HG02571 (cell line): ENCODE measurements at regions not wholly inside any gene's neighbourhood (a gene's known extent, or its start where the extent isn't known, plus 50 kb on each side); places are given as distances from the start of the nearest gene placed in this dataset.
"Not testable (repeated sequence)": the region's sequence is repeated elsewhere in the genome, so short reads cannot be mapped to it uniquely, and the experiment has no call there.

Experiments used
- ATAC-seq: cut with Tn5 transposase; IDR thresholded peaks from one replicate; pipeline ENCODE4 v1.9.1; 2021; ENCODE audit warnings: mild to moderate bottlenecking, moderate library complexity; ENCODE audit not compliant: unreplicated experiment

- no peak for ATAC-seq
Measured at GRCh38 chr5:99765011-99765410, 770.2 kb upstream of the FAM174A start.

DNA sequence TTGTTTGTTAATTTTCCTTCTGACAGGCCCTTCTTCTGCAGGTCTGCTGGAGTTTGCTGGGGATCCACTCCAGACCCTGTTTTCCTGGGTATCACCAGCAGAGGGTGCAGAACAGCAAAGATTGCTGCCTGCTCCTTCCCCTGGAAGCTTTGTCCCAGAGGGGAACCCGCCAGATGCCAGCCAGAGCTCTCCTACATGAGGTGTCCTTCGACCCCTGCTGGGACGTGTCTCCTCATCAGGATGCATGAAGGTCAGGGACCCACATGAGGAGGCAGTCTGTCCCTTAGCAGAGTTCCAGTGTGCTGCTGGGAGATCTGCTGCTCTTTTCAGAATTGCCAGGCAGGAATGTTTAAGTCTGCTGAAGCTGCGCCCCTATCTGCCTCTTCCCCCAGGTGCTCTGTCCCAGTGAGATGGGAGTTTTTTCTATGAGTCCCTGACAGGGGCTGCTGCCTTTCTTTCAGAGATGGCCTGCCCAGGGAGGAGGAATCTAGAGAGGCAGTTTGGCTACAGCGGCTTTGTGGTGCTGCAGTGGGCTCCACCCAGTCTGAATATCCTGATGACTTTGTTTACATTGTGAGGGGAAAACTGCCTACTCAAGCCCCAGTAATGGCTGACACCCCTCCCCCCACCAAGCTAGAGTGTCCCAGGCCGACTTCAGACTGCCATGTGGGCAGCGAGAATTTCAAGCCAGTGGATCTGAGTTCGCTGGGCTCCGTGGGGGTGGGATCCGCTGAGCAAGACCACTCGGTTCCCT is 772.0 kb upstream of the FAM174A start:
- no peak for ATAC-seq

GRCh38 chr5:99747342-99747741 is 787.8 kb upstream of the FAM174A start:
- ATAC-seq, result no peak

GRCh38 chr5:99733146-99733545 is 802.0 kb upstream of the FAM174A start:
- ATAC-seq, result not testable (repeated sequence)

GRCh38 chr5:99730653-99731052 is 801.8 kb upstream of the CHD1 start:
- ATAC-seq, result not testable (repeated sequence)

DNA sequence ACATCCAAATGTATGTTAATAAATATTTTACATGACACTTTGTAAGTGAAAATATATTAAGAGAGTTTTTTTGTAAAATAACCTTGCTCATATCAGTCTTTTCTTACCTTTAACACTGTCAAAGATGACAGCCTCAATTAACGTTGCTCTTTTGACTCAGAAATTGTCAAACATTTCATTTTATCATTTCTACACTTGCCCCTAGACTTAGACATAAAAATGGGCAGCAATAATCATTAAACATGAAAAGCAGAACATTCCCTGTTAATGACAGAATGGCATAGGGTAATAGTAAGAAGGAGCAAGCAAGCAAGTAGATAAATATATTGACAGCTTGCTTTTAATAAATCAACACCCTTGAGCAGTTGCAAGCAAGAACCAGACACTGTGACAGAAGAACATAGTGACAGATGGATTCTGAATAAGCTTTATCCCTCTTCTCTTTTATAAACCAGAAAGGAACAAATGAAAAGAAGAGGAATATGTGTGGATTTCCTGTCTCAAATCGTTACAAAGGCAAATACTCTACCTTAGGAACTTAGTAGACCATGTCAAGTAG is 796.0 kb upstream of the CHD1 start:
- ATAC-seq, result no peak

DNA sequence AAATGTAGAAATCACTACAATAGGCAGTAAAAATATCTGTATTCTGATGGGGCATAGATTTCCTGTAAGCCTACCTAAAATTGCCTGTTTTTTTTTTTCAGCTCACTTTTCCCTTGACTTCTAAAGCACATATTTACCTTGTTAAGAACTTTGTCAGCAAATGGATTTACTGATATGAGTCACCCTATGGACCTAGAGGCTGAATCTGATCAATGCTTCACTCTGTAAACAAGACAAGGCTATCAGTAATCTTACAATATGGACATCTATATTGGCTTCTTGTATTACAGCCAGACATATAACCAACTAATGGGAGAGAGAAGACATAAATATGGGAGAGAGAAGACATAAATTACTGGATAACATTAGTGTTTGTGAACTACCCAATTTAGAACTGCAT is 792.7 kb upstream of the CHD1 start:
- no peak for ATAC-seq

DNA sequence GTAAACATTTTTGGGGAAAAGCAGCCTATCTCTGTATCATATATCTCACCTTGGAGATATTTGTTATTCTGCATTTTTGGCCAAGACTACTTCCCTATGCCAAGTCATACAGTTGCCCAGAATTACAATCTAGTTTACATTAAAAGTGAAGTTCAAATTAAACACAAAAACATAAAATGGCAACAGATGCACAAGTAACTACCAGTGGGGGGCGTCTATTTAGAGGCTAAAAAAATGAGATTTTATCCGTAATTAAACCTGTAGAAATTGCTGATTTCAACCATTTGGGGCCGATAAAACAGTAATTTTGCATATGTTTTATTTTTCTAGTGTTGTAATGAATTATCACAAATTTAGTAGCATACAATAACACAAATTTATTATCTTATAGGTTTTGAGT is 787.1 kb upstream of the CHD1 start:
- ATAC-seq, result no peak

DNA sequence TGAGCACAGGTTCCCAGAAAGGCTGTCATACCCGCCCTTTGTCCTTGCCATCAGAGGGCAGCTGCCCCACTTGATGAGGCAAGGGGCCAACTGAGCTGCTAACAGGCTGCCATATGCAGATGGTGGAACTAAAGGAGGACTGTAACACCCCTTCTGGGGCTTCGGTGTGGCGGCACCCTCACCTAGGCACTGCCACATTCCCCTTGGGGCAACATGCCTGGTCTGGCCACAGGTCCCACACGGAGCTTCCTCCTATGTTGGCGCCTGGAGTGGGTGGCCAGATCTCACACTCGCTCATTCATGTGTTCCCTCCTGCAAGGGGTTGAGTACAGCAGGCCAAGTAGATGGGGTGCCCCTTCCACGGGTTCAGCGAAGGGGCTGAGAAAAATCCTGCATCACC is 777.4 kb upstream of the CHD1 start:
- ATAC-seq, result no peak

DNA sequence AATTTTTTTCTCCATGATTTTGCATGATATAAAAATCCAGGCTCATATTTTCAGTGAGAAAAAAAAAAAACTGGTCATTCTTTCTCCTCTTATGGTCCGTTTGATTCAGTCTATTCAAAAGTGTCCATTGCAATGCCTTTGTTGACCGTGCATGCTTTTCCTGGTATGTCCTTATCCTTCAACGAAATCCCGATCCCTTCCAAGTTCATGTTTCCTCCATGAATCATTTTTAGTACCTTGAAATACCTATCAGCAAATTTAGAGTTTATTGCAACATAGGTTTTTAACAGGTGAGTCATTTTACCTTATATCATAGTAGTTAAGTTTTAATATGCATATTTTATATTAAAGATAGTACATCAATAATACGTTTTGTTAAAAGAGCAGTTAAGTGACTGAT is 773.8 kb upstream of the CHD1 start:
- no peak for ATAC-seq

DNA sequence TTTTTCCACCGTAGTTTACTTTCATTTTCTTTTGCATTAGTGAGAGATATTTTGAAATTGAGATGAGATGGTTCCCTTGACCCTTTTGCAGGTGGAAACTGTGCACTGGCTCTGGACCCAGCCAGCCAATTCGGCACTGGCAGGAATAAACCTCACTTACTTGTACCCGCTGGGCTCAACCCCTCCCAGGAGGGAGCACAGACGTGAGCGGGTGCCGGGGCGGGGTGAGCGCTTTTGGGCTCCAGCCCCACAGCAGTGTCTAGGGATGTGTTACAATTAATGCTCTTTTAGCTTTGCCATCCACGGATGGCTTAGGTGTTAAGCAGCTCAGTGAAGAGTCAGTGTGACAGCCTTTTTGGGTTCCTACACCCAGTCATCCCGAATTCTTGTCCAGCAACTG is 766.1 kb upstream of the CHD1 start:
- no peak for ATAC-seq

- ATAC-seq, result no peak
Measured at GRCh38 chr5:99686538-99686937, 757.7 kb upstream of the CHD1 start.

DNA sequence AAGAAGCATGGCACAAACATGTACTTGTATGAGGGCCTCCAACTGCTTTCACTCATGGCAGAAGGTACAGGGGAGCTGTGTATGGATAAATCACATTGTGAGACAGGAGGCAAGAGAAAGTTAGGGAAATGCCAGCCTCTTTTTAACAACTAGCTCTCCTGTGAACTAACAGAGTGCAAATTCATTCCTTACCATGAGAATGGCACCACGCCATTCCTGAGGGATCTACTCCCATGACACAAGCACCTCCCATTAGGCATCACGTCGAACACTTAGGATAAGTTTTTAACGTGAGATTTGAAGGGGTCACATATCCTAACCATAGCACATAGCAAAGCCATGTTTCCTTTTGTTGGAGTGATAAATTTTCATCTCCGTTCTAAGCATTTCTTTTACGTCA is 747.2 kb upstream of the CHD1 start:
- no peak for ATAC-seq

GRCh38 chr5:99674101-99674500 is 745.3 kb upstream of the CHD1 start:
- ATAC-seq, result no peak

DNA sequence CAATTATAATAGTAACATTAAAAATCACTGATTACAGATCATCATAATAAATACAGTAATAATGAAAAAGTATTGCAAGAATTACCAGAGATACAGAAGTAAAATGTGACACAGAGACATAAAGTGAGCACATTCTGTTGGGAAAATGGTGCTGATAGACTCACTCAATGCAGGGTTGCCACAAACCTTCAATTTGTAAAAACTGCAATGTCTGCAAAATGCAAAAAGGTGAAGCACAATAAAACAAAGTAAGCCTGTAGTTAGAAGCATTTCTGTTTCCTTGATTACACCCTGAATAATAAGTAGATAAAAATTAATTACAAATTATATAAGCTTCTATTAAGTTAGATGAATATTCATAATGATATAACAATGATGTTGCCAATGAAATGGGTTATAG is 736.2 kb upstream of the CHD1 start:
- ATAC-seq, result no peak

DNA sequence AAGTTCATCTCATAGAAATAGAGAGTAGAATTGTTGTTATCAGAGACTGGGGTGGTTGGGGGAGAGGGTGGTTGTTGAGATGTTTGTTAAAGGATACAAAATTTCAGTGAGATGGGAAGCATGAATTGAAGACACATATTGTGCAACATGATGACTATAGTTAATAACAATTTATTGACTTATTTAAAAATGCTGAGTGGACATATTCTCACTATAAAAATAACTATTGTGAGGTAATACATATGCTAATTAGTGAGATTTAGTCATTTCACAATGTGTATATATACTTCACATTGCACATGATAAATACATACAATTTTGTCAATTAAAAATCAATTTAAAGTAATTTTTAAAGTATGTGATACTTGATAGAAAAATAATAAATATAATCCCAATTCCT is 722.5 kb upstream of the CHD1 start:
- no peak for ATAC-seq

- no peak for ATAC-seq
Measured at GRCh38 chr5:99646011-99646647, 717.3 kb upstream of the CHD1 start.

GRCh38 chr5:99644822-99645221 is 716.0 kb upstream of the CHD1 start:
- no peak for ATAC-seq

- ATAC-seq, result no peak
Measured at GRCh38 chr5:99640646-99641045, 711.8 kb upstream of the CHD1 start.

- ATAC-seq, result no peak
Measured at GRCh38 chr5:99639905-99640304, 711.1 kb upstream of the CHD1 start.

- no peak for ATAC-seq
Measured at GRCh38 chr5:99636663-99637062, 707.9 kb upstream of the CHD1 start.
